ENCODE measurements at regions not wholly inside any gene's neighbourhood (a gene's known extent, or its start where the extent isn't known, plus 50 kb on each side); places are given as distances from the start of the nearest gene placed in this dataset.
"Not testable (repeated sequence)": the region's sequence is repeated elsewhere in the genome, so short reads cannot be mapped to it uniquely, and the experiment has no call there.

GRCh38 chr1:88595355-88596002 lies 88.6 kb upstream of the PKN2 start:
- TF ChIP-seq MLX (CRISPR knock-in tag; IDR thresholded peaks at IDR 0.05), result no peak
- TF ChIP-seq ZNF263 (CRISPR knock-in tag; IDR thresholded peaks at IDR 0.05; ENCODE audit: low read depth), result no peak
- TF ChIP-seq JAZF1 (CRISPR knock-in tag; IDR thresholded peaks at IDR 0.05), result no peak
- no peak for TF ChIP-seq ZNF671 (CRISPR knock-in tag; IDR thresholded peaks at IDR 0.05)
- no peak for TF ChIP-seq GTF2I (CRISPR knock-in tag; conservative IDR thresholded peaks at IDR 0.05)

GRCh38 chr1:88597973-88598372 lies 86.1 kb upstream of the PKN2 start:
- DNase-seq (ENCODE audit: low spot score); ATAC-seq; CTCF ChIA-PET; H3K4me3 Mint-ChIP-seq; H3K27me3 Mint-ChIP-seq (ENCODE audit: low read depth); H3K27ac Mint-ChIP-seq; POLR2A ChIA-PET; H3K4me1 Mint-ChIP-seq: not testable (repeated sequence)
- H3K36me3 Mint-ChIP-seq, result peaks cover 24% of the 10 kb centered on the region
- peaks cover 63% of the 10 kb centered on the region for H3K9me3 Mint-ChIP-seq

More at GRCh38 chr1:88595355-88596002, 88.6 kb upstream of the PKN2 start:
- H3K36me3 Mint-ChIP-seq, result peaks cover 24% of the 10 kb centered on the region
- POLR2A ChIA-PET, result no interaction called here
- no peak overlapping the region for H3K4me3 Mint-ChIP-seq
- ATAC-seq (peak; percentile 80), DNase-seq (ENCODE audit: low spot score) (no peak)
- H3K27ac Mint-ChIP-seq, result no peak overlapping the region
- CTCF ChIA-PET, result no interaction called here
- H3K4me1 Mint-ChIP-seq, result no peaks in the 10 kb centered on the region
- H3K9me3 Mint-ChIP-seq, result peaks cover 71% of the 10 kb centered on the region
- H3K27me3 Mint-ChIP-seq (ENCODE audit: low read depth), result no peaks in the 10 kb centered on the region; the same call in 1 of the 2 replicates

GRCh38 chr1:88608139-88608943 lies 75.7 kb upstream of the PKN2 start:
- POLR2A ChIA-PET, result no interaction called here
- TF ChIP-seq ATF2 (CRISPR knock-in tag; IDR thresholded peaks at IDR 0.05; ENCODE audit: borderline replicate concordance, low read depth) (no peak), GABPB1 (CRISPR knock-in tag; IDR thresholded peaks at IDR 0.05) (no peak), TP53 (CRISPR knock-in tag; IDR thresholded peaks at IDR 0.05) (no peak), FOXJ3 (CRISPR knock-in tag; IDR thresholded peaks at IDR 0.05; ENCODE audit: borderline replicate concordance) (no peak), ESRRA (CRISPR knock-in tag; IDR thresholded peaks at IDR 0.05; ENCODE audit: borderline replicate concordance) (no peak), ZNF425 (CRISPR knock-in tag; conservative IDR thresholded peaks at IDR 0.05) (no peak), EMX1 (CRISPR knock-in tag; IDR thresholded peaks at IDR 0.05) (no peak), IRF1 (CRISPR knock-in tag; IDR thresholded peaks at IDR 0.05) (no peak), E2F4 (CRISPR knock-in tag; IDR thresholded peaks at IDR 0.05; ENCODE audit: borderline replicate concordance, low read depth) (no peak), HMGXB4 (CRISPR knock-in tag; IDR thresholded peaks at IDR 0.05) (no peak), CTCF (IDR thresholded peaks at IDR 0.05) (no peak), MXD4 (CRISPR knock-in tag; IDR thresholded peaks at IDR 0.05; ENCODE audit: borderline replicate concordance) (no peak), RORB (CRISPR knock-in tag; IDR thresholded peaks at IDR 0.05) (no peak), SMAD4 (CRISPR knock-in tag; IDR thresholded peaks at IDR 0.05) (no peak)

More at GRCh38 chr1:88608139-88608943, 75.7 kb upstream of the PKN2 start:
- DNase-seq (ENCODE audit: low spot score) (no peak), ATAC-seq (peak; percentile 51)
- H3K4me3 Mint-ChIP-seq, result no peak overlapping the region
- no peak overlapping the region for H3K27ac Mint-ChIP-seq
- CTCF ChIA-PET, result no interaction called here
- H3K36me3 Mint-ChIP-seq, result no peaks in the 10 kb centered on the region
- H3K9me3 Mint-ChIP-seq, result no peaks in the 10 kb centered on the region
- no peaks in the 10 kb centered on the region for H3K27me3 Mint-ChIP-seq (ENCODE audit: low read depth)
- peaks cover 21% of the 10 kb centered on the region for H3K4me1 Mint-ChIP-seq
